ENCODE measurements at regions not wholly inside any gene's neighbourhood (a gene's known extent, or its start where the extent isn't known, plus 50 kb on each side); places are given as distances from the start of the nearest gene placed in this dataset.

- H3K27ac ChIP-seq (ENCODE audit: low read depth, low read length): no peak overlapping the region
- peaks cover 5% of the 10 kb centered on the region; the same call in 1 of the 2 replicates for H3K9me2 ChIP-seq (ENCODE audit: insufficient read depth)
- H3K4me2 ChIP-seq (ENCODE audit: low read length): no peak overlapping the region
- H3K36me3 ChIP-seq (ENCODE audit: control insufficient read depth in 1 of 2, insufficient read depth in 2 of 2, low read length in 2 of 2): no peaks in the 10 kb centered on the region
- ATAC-seq: no peak
- H3K9me3 ChIP-seq (ENCODE audit: control insufficient read depth in 1 of 2, insufficient read depth in 1 of 2, low read depth in 1 of 2, low read length in 2 of 2): no peaks in the 10 kb centered on the region
- no peak overlapping the region for H3K9ac ChIP-seq (ENCODE audit: low read length)
- H2AFZ ChIP-seq (ENCODE audit: low read depth, low read length, poor library complexity, severe bottlenecking): no peak overlapping the region
- POLR2A ChIA-PET: no interaction called here
- DNase-seq (ENCODE audit: low read depth, low spot score): no peak
- H3K79me2 ChIP-seq (ENCODE audit: insufficient read depth, low read length): no peaks in the 10 kb centered on the region
- no peaks in the 10 kb centered on the region for H3K27me3 ChIP-seq (ENCODE audit: insufficient read depth, low read length)
- no peak for TF ChIP-seq EGR1 (IDR thresholded peaks at IDR 0.05; ENCODE audit: low read depth)
- TF ChIP-seq ZBTB33 (IDR thresholded peaks at IDR 0.05; ENCODE audit: extremely low read depth, insufficient replicate concordance, low read length): no peak
- no peak for TF ChIP-seq FOSL1 (IDR thresholded peaks at IDR 0.05; ENCODE audit: low read depth)
- TF ChIP-seq TCF7L2 (IDR thresholded peaks at IDR 0.05; ENCODE audit: borderline replicate concordance, extremely low read depth, insufficient read depth, insufficient read length): no peak
- TF ChIP-seq SIN3A (IDR thresholded peaks at IDR 0.05; ENCODE audit: low read depth): no peak
- TF ChIP-seq JUND (IDR thresholded peaks at IDR 0.05): no peak
- TF ChIP-seq SRF (IDR thresholded peaks at IDR 0.05; ENCODE audit: low read depth): no peak
- no peak for TF ChIP-seq REST (IDR thresholded peaks at IDR 0.05; ENCODE audit: low read depth)
- no peak for TF ChIP-seq SP1 (IDR thresholded peaks at IDR 0.05; ENCODE audit: low read depth)
- TF ChIP-seq EZH2 (IDR thresholded peaks at IDR 0.05): no peak
- TF ChIP-seq, protein P1, sequence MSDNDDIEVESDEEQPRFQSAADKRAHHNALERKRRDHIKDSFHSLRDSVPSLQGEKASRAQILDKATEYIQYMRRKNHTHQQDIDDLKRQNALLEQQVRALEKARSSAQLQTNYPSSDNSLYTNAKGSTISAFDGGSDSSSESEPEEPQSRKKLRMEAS (IDR thresholded peaks at IDR 0.05): no peak
- TF ChIP-seq ZNF274 (IDR thresholded peaks at IDR 0.05; ENCODE audit: low read depth, low read length): no peak
- TF ChIP-seq POLR2AphosphoS5 (IDR thresholded peaks at IDR 0.05; ENCODE audit: low read depth, low read length): no peak
- no peak overlapping the region for H3K4me3 ChIP-seq (replicated peaks in 1 of 2; ENCODE audit: low read depth in 1 of 2, low read length in 2 of 2)
- no peaks in the 10 kb centered on the region for H4K20me1 ChIP-seq (ENCODE audit: insufficient read depth)
- H3K4me1 ChIP-seq (ENCODE audit: control insufficient read depth in 1 of 2, insufficient read depth in 2 of 2, low read length in 2 of 2): no peaks in the 10 kb centered on the region
- intact Hi-C loops (cut with micrococcal nuclease): no loop called here
- RAD21 ChIA-PET (ENCODE audit: low non-redundant PET in 1 of 2, low total read pairs in 2 of 2, uncharacterized antibody in 2 of 2, unreplicated experiment in 2 of 2): no interaction called here
- no TSS peak for BruUV-seq (replicated peaks)
- CTCF ChIA-PET: no interaction called here
Observed at GRCh38 chr12:93174048-93174447, 203.7 kb upstream of the NUDT4 start.
